ENCODE measurements at regions not wholly inside any gene's neighbourhood (a gene's known extent, or its start where the extent isn't known, plus 50 kb on each side); places are given as distances from the start of the nearest gene placed in this dataset.

DNA sequence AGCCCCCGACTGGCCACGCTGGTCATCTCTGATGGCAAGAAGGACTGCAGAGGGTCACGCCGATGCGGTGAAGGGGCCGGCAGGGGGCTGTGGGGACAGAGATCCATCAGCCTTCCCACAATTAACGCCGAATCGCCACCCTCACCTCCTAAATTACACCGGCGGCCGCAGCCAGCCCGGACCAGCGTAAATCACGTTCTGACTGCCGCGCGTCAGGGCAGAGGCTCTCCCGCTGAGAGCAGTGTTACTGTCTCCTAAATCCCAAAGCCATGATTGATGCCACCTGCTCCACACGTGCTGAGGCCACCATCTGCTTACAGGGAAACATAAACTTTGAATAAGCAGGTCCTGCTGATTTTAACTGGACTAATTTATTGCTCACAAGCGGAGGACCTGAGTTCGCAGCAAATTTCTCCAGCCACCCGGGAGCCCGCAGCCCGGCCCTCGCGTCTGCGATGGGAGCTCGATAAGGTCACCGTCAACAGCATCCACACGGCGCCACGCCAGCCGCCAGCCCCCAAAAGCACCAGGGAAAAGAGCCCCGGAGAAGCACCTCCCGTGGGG is 127.3 kb upstream of the NKX1-1 start:
- TF ChIP-seq CTCF (conservative IDR thresholded peaks at IDR 0.05; ENCODE audit: control insufficient read depth, insufficient read depth, low read depth, low read length), result no peak
- DNase-seq (ENCODE audit: low read depth), result no peak
- H3K4me3 ChIP-seq (ENCODE audit: control insufficient read depth, low read depth, low read length), result no peak overlapping the region

DNA sequence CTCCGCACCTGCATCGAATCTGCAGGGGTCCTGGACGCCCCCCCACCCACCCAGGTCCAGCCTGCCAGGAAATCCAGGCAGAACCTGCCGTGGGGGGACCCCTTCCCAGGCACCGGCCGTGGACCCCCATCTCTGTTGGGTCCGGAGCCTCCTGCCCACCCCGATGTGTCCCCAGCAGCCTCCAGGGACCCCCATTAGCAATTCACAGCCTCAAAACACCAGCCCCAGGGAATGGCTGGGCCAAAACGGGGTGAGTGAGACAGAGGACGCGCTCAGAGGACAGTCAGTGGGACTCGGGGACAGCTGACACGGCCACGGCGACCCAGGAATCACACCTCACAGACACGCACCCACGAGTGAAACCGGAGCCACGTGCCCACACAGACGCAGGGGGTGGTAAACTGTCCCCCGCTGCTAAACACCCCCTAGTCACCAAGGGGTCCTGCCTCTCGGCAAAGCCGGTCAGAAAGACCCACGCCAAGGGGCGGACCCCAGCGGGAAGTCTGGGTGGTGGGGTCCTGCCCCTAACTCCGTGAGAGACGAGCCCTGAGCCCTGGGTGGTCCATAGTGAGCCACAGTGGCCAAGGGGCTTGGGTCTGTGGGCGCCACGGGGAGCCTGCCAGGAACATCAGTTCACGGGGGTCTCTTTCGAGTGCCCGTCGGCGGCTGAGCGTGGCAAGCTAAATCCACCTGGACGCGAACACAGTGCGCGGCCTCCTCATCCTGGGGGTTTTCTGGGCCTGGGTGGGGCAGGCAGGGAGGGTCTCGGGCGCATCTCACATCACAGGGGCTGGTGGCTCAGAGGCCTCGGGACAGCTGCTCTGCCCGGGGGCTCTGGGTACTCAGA is 126.5 kb upstream of the NKX1-1 start:
- TF ChIP-seq CTCF (conservative IDR thresholded peaks at IDR 0.05; ENCODE audit: control insufficient read depth, insufficient read depth, low read depth, low read length), result no peak
- no peak for DNase-seq (ENCODE audit: low read depth)
- H3K4me3 ChIP-seq (ENCODE audit: control insufficient read depth, low read depth, low read length), result no peak overlapping the region

DNA sequence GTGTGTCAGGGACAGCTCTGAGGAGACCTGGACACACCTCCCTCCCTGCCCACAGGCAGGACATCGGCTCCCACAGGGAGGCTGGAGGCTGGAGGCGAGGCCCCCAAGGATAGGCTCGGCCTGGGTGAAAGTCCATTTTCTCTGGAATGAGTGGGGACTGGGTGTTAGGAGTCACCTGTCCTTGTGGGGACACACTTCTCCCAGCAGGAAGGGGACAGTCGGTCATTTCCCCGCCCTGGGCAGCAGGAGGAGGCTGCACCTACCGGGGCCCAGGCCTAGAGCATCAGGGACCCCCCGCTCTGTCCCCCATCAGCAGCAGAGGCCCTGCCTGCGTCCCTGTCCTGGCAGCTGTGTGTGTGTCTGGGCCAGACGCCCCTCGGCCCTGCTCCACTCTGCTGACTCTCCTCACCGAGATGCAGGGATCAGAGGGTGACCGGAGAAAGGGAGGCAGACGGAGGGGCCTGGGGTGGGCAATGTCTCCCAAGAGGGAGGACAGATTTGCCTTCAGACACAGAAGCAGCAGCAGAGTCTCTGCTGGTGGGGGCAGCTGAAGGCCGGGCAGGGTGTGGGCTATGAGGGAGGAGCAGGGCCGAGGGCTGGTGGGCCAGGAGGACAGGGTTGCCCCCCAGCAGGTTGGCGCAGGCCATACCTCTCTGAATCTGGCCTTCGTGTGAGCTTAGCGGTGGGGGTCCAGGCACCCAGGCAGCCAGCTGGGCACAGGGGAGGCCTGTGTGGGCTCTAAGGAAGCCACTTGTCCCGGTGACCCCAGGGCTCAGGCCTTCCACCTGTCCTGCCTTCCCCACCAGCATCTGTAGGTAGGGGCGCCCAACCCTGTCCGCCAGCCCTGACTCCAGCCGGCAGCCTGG is 125.7 kb upstream of the NKX1-1 start:
- no peak for TF ChIP-seq CTCF (conservative IDR thresholded peaks at IDR 0.05; ENCODE audit: control insufficient read depth, insufficient read depth, low read depth, low read length)
- no peak overlapping the region for H3K4me3 ChIP-seq (ENCODE audit: control insufficient read depth, low read depth, low read length)
- no peak for DNase-seq (ENCODE audit: low read depth)

GRCh38 chr4:1530356-1530755 is 124.1 kb upstream of the NKX1-1 start:
- TF ChIP-seq CTCF (conservative IDR thresholded peaks at IDR 0.05; ENCODE audit: control insufficient read depth, insufficient read depth, low read depth, low read length), result no peak
- no peak overlapping the region for H3K4me3 ChIP-seq (ENCODE audit: control insufficient read depth, low read depth, low read length)
- no peak for DNase-seq (ENCODE audit: low read depth)

DNA sequence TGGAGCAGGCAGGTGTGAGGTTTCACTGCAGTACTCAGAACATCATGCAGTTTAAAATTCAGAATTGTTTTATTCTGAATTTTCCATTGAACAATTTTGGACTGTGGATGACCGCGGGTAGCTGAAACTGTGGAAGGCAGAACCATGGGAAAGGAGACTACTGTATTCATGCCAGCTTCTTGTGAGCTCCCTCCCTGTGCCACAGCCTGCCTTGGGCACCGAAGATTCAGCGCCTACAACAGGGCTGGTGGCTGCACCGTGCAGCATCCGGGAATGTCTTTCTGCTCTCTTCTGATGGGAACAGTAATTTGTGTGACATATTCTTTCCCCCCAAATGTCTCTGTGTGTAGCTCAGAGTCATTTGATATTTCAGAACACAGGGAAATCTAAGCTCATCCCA is 118.5 kb upstream of the NKX1-1 start:
- H3K4me3 ChIP-seq (ENCODE audit: control insufficient read depth, low read depth, low read length), result no peak overlapping the region
- TF ChIP-seq CTCF (conservative IDR thresholded peaks at IDR 0.05; ENCODE audit: control insufficient read depth, insufficient read depth, low read depth, low read length), result no peak
- DNase-seq (ENCODE audit: low read depth), result no peak

- TF ChIP-seq CTCF (conservative IDR thresholded peaks at IDR 0.05; ENCODE audit: control insufficient read depth, insufficient read depth, low read depth, low read length), result no peak
- DNase-seq (ENCODE audit: low read depth), result no peak
Measured at GRCh38 chr4:1523907-1524636, 117.8 kb upstream of the NKX1-1 start.

More at GRCh38 chr4:1523907-1524636, 117.8 kb upstream of the NKX1-1 start:
- no peak overlapping the region for H3K4me3 ChIP-seq (ENCODE audit: control insufficient read depth, low read depth, low read length)
